ENCODE measurements at regions not wholly inside any gene's neighbourhood (a gene's known extent, or its start where the extent isn't known, plus 50 kb on each side); places are given as distances from the start of the nearest gene placed in this dataset.
"Not testable (repeated sequence)": the region's sequence is repeated elsewhere in the genome, so short reads cannot be mapped to it uniquely, and the experiment has no call there.

DNA sequence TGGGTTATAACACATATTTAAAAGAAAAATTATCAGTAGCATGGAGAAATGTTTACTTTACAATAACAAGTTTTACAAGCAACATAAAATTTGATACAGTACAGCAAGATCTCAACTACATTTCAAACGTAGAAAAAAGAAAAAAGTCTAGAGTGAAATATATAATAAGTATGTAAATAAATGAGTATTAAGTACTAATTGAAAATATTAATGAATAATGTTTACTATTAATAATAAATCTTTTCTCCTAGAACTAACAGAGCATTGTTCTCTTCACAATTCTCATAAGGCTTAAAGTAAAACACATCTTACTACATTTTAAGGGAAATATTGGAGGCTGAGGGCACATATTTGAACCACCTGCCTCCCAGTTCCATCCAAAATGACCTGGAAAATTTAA is 72.1 kb downstream of the TMEM212 start:
- TF ChIP-seq, protein P1, sequence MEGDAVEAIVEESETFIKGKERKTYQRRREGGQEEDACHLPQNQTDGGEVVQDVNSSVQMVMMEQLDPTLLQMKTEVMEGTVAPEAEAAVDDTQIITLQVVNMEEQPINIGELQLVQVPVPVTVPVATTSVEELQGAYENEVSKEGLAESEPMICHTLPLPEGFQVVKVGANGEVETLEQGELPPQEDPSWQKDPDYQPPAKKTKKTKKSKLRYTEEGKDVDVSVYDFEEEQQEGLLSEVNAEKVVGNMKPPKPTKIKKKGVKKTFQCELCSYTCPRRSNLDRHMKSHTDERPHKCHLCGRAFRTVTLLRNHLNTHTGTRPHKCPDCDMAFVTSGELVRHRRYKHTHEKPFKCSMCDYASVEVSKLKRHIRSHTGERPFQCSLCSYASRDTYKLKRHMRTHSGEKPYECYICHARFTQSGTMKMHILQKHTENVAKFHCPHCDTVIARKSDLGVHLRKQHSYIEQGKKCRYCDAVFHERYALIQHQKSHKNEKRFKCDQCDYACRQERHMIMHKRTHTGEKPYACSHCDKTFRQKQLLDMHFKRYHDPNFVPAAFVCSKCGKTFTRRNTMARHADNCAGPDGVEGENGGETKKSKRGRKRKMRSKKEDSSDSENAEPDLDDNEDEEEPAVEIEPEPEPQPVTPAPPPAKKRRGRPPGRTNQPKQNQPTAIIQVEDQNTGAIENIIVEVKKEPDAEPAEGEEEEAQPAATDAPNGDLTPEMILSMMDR (conservative IDR thresholded peaks at IDR 0.05; ENCODE audit: low read depth, low read length) = no peak
- TF ChIP-seq EZH2 (IDR thresholded peaks at IDR 0.05; ENCODE audit: borderline replicate concordance, low read depth, low read length, poor library complexity, severe bottlenecking) = no peak
- BruUV-seq (replicated peaks) = no TSS peak

DNA sequence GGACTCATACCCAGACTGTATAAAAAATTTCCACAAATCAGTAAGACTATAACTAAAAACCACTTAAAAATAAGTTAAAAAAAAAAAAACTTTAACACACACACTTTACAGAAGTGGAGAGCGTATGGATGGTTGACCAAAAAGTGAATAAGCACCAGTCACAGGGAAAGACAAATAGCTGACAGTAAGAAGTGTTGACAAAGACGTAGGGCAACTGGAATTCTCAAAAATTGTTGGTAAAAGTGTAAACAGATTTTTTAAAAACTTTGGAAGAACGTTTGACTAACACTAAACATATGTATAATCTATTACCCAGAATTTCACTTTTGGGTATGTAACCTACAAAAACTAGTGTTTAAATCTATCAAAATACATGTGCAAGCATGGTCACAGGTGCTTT is 73.7 kb downstream of the TMEM212 start:
- H3K9me3 ChIP-seq (ENCODE audit: low read depth, low read length, poor library complexity, severe bottlenecking) = no peaks in the 10 kb centered on the region
- ChIA-PET CTCF (no interaction called here), POLR2A (ENCODE audit: low non-redundant PET) (no interaction called here)
- H3K27ac ChIP-seq (ENCODE audit: low read depth, low read length, poor library complexity, severe bottlenecking) = no peak overlapping the region
- no peak for DNase-seq (ENCODE audit: low spot score)
- TF ChIP-seq EZH2 (IDR thresholded peaks at IDR 0.05; ENCODE audit: borderline replicate concordance, low read depth, low read length, poor library complexity, severe bottlenecking) = no peak
- TF ChIP-seq, protein P1 (conservative IDR thresholded peaks at IDR 0.05; ENCODE audit: low read depth, low read length) = no peak
- intact Hi-C loops (cut with micrococcal nuclease; ENCODE audit: unreplicated experiment) = no loop called here
- H3K36me3 ChIP-seq (ENCODE audit: insufficient read depth, low read length, poor library complexity, severe bottlenecking) = no peaks in the 10 kb centered on the region
- no peaks in the 10 kb centered on the region for H3K27me3 ChIP-seq (replicated peaks; ENCODE audit: insufficient read depth, low read depth, low read length, poor library complexity)
- H3K4me1 ChIP-seq (ENCODE audit: insufficient read depth, low read length, poor library complexity, severe bottlenecking) = no peaks in the 10 kb centered on the region
- BruUV-seq (replicated peaks) = no TSS peak
- H3K4me3 ChIP-seq (ENCODE audit: low read depth, low read length, poor library complexity, severe bottlenecking) = no peak overlapping the region

More for the DNA sequence above, 72.1 kb downstream of the TMEM212 start:
- no peaks in the 10 kb centered on the region for H3K27me3 ChIP-seq (replicated peaks; ENCODE audit: insufficient read depth, low read depth, low read length, poor library complexity)
- no peak for DNase-seq (ENCODE audit: low spot score)
- H3K4me3 ChIP-seq (ENCODE audit: low read depth, low read length, poor library complexity, severe bottlenecking) = no peak overlapping the region
- intact Hi-C loops (cut with micrococcal nuclease; ENCODE audit: unreplicated experiment) = no loop called here
- H3K9me3 ChIP-seq (ENCODE audit: low read depth, low read length, poor library complexity, severe bottlenecking) = peaks cover 3% of the 10 kb centered on the region
- H3K27ac ChIP-seq (ENCODE audit: low read depth, low read length, poor library complexity, severe bottlenecking) = no peak overlapping the region
- ChIA-PET CTCF (no interaction called here), POLR2A (ENCODE audit: low non-redundant PET) (no interaction called here)
- H3K4me1 ChIP-seq (ENCODE audit: insufficient read depth, low read length, poor library complexity, severe bottlenecking) = no peaks in the 10 kb centered on the region
- H3K36me3 ChIP-seq (ENCODE audit: insufficient read depth, low read length, poor library complexity, severe bottlenecking) = no peaks in the 10 kb centered on the region

DNA sequence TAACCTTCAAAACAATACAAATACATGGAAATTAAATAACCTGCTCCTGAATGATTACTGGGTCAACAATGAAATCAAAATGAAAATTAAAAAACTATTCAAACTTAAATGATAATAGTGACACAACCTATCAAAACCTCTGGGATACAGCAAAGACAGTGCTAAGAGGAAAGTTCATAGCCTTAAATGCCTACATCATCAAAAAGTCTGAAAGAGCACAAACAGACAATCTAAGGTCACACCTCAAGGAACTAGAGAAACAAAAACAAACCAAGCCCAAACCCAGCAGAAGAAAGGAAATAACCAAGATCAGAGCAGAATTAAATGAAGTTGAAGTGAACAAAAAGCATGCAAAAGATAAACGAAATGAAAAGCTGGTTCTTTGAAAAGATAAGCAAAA is 79.5 kb downstream of the TMEM212 start:
- CTCF ChIA-PET; intact Hi-C loops (cut with micrococcal nuclease; ENCODE audit: unreplicated experiment); H3K36me3 ChIP-seq (ENCODE audit: insufficient read depth, low read length, poor library complexity, severe bottlenecking); H3K4me3 ChIP-seq (ENCODE audit: low read depth, low read length, poor library complexity, severe bottlenecking); H3K4me1 ChIP-seq (ENCODE audit: insufficient read depth, low read length, poor library complexity, severe bottlenecking); DNase-seq (ENCODE audit: low spot score); H3K27ac ChIP-seq (ENCODE audit: low read depth, low read length, poor library complexity, severe bottlenecking); POLR2A ChIA-PET (ENCODE audit: low non-redundant PET); H3K9me3 ChIP-seq (ENCODE audit: low read depth, low read length, poor library complexity, severe bottlenecking); BruUV-seq (replicated peaks); H3K27me3 ChIP-seq (replicated peaks; ENCODE audit: insufficient read depth, low read depth, low read length, poor library complexity): not testable (repeated sequence)

DNA sequence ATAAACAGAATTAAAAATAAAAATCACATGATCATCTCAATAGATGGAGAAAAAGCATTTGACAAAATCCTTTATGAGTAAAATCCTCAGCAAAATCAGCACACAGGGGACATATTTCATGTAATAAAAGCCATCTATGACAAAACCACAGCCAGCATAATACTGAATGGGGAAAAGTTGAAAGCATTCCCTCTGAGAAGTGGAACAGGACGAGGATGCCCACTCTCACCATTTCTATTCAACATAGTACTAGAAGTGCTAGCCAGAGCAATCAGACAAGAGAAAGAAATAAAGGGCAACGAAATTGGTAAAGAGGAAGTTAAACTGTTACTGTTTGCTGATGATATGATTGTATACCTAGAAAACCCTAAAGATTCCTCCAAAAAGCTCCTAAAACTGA is 80.5 kb downstream of the TMEM212 start:
- H3K27me3 ChIP-seq (replicated peaks; ENCODE audit: insufficient read depth, low read depth, low read length, poor library complexity); POLR2A ChIA-PET (ENCODE audit: low non-redundant PET); CTCF ChIA-PET; intact Hi-C loops (cut with micrococcal nuclease; ENCODE audit: unreplicated experiment); H3K27ac ChIP-seq (ENCODE audit: low read depth, low read length, poor library complexity, severe bottlenecking); BruUV-seq (replicated peaks); H3K4me1 ChIP-seq (ENCODE audit: insufficient read depth, low read length, poor library complexity, severe bottlenecking); H3K4me3 ChIP-seq (ENCODE audit: low read depth, low read length, poor library complexity, severe bottlenecking); DNase-seq (ENCODE audit: low spot score); H3K36me3 ChIP-seq (ENCODE audit: insufficient read depth, low read length, poor library complexity, severe bottlenecking); H3K9me3 ChIP-seq (ENCODE audit: low read depth, low read length, poor library complexity, severe bottlenecking): not testable (repeated sequence)

DNA sequence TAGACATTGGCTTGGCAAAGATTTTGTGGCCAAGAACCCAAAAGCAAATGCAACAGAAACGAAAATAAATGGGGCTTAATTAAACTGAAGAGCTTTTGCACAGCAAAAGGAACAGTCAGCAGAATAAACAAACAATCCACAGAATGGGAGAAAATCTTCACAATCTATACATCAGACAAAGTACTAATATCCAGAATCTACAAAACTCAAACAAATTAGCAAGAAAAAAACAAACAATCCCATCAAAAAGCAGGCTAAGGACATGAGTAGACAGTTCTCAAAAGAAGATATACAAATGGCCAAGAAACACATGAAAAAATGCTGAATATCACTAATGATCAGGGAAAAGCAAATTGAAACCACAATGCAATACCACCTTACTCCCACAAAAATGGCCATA is 81.7 kb downstream of the TMEM212 start:
- H3K4me1 ChIP-seq (ENCODE audit: insufficient read depth, low read length, poor library complexity, severe bottlenecking); DNase-seq (ENCODE audit: low spot score); CTCF ChIA-PET; POLR2A ChIA-PET (ENCODE audit: low non-redundant PET); H3K27ac ChIP-seq (ENCODE audit: low read depth, low read length, poor library complexity, severe bottlenecking); intact Hi-C loops (cut with micrococcal nuclease; ENCODE audit: unreplicated experiment); H3K9me3 ChIP-seq (ENCODE audit: low read depth, low read length, poor library complexity, severe bottlenecking); BruUV-seq (replicated peaks); H3K27me3 ChIP-seq (replicated peaks; ENCODE audit: insufficient read depth, low read depth, low read length, poor library complexity); H3K36me3 ChIP-seq (ENCODE audit: insufficient read depth, low read length, poor library complexity, severe bottlenecking); H3K4me3 ChIP-seq (ENCODE audit: low read depth, low read length, poor library complexity, severe bottlenecking): not testable (repeated sequence)

Data from A673 (cell line).